Astrocyte (in vitro differentiated cells and primary cell): ENCODE measurements at regions not wholly inside any gene's neighbourhood (a gene's known extent, or its start where the extent isn't known, plus 50 kb on each side); places are given as distances from the start of the nearest gene placed in this dataset.

Source experiments
- DNase-seq: peaks from one replicate; pipeline ENCODE4 v3.0.0-alpha.2; 2010; ENCODE audit warnings: low read depth
- FAIRE-seq: peaks from 2 replicates; lab custom pipeline; 2011; peaks lifted over from hg19 to GRCh38; lab: Jason Lieb, UNC
- H2AFZ ChIP-seq: 2 replicates; pipeline ENCODE4 v1.6.0; 2012; ENCODE audit warnings: low read depth, low read length, inconsistent platforms
- H3K27ac ChIP-seq: 2 replicates; pipeline ENCODE4 v1.5.1; 2011; ENCODE audit warnings: low read depth, low read length, inconsistent platforms
- H3K27me3 ChIP-seq: 2 replicates; pipeline ENCODE4 v1.6.0; 2011; ENCODE audit warnings: low read length, inconsistent platforms; ENCODE audit not compliant: insufficient read depth
- H3K36me3 ChIP-seq: 2 replicates; pipeline ENCODE4 v1.5.1; 2011; ENCODE audit warnings: low read length, inconsistent platforms; ENCODE audit not compliant: insufficient read depth
- H3K4me1 ChIP-seq: 2 replicates; pipeline ENCODE4 v1.5.1; 2011; ENCODE audit warnings: low read length, inconsistent platforms; ENCODE audit not compliant: insufficient read depth
- H3K4me2 ChIP-seq: 2 replicates; pipeline ENCODE4 v1.6.0; 2012; ENCODE audit warnings: low read length, inconsistent platforms
- H3K4me3 ChIP-seq: 2 replicates; pipeline ENCODE4 v1.5.1; 2011; ENCODE audit warnings: low read depth, mild to moderate bottlenecking, low read length, inconsistent platforms; ENCODE audit not compliant: insufficient read depth
- H3K79me2 ChIP-seq: 2 replicates; pipeline ENCODE4 v1.6.0; 2012; ENCODE audit warnings: mild to moderate bottlenecking, low read length, inconsistent platforms; ENCODE audit not compliant: insufficient read depth
- H3K9ac ChIP-seq: 2 replicates; pipeline ENCODE4 v1.6.0; 2012; ENCODE audit warnings: mild to moderate bottlenecking, low read length, inconsistent platforms
- H3K9me3 ChIP-seq: 2 replicates; pipeline ENCODE4 v1.5.1; 2012; ENCODE audit warnings: low read depth, mild to moderate bottlenecking, low read length, inconsistent platforms; ENCODE audit not compliant: insufficient read depth
- H4K20me1 ChIP-seq: 2 replicates; pipeline ENCODE4 v1.6.0; 2012; ENCODE audit warnings: low read length, inconsistent platforms; ENCODE audit not compliant: insufficient read depth
- H3K27ac Mint-ChIP-seq: one replicate; pipeline ENCODE4 v1.8.0; 2021; ENCODE audit warnings: mild to moderate bottlenecking, mixed read lengths; ENCODE audit not compliant: unreplicated experiment
- H3K27me3 Mint-ChIP-seq: one replicate; pipeline ENCODE4 v1.8.0; 2021; ENCODE audit warnings: low read depth, mixed read lengths; ENCODE audit not compliant: unreplicated experiment
- H3K36me3 Mint-ChIP-seq: one replicate; pipeline ENCODE4 v1.8.0; 2021; ENCODE audit warnings: low read depth, mixed read lengths; ENCODE audit not compliant: unreplicated experiment
- H3K4me1 Mint-ChIP-seq: one replicate; pipeline ENCODE4 v1.8.0; 2021; ENCODE audit warnings: low read depth, mixed read lengths; ENCODE audit not compliant: unreplicated experiment
- H3K4me3 Mint-ChIP-seq: one replicate; pipeline ENCODE4 v1.8.0; 2021; ENCODE audit warnings: mild to moderate bottlenecking, moderate library complexity, mixed read lengths; ENCODE audit not compliant: unreplicated experiment
- H3K9me3 Mint-ChIP-seq: one replicate; pipeline ENCODE4 v1.8.0; 2021; ENCODE audit warnings: mild to moderate bottlenecking, mixed read lengths; ENCODE audit not compliant: unreplicated experiment
- CTCF ChIP-seq: IDR thresholded peaks from 2 replicates; pipeline ENCODE4 v1.5.1; 2011; ENCODE audit warnings: low read depth, mild to moderate bottlenecking, inconsistent platforms, low read length, moderate library complexity; ENCODE audit not compliant: insufficient read depth
- EZH2 ChIP-seq: IDR thresholded peaks from 2 replicates; pipeline ENCODE4 v1.6.1; 2012; ENCODE audit warnings: mild to moderate bottlenecking, low read length, inconsistent platforms; ENCODE audit not compliant: insufficient read depth

DNA sequence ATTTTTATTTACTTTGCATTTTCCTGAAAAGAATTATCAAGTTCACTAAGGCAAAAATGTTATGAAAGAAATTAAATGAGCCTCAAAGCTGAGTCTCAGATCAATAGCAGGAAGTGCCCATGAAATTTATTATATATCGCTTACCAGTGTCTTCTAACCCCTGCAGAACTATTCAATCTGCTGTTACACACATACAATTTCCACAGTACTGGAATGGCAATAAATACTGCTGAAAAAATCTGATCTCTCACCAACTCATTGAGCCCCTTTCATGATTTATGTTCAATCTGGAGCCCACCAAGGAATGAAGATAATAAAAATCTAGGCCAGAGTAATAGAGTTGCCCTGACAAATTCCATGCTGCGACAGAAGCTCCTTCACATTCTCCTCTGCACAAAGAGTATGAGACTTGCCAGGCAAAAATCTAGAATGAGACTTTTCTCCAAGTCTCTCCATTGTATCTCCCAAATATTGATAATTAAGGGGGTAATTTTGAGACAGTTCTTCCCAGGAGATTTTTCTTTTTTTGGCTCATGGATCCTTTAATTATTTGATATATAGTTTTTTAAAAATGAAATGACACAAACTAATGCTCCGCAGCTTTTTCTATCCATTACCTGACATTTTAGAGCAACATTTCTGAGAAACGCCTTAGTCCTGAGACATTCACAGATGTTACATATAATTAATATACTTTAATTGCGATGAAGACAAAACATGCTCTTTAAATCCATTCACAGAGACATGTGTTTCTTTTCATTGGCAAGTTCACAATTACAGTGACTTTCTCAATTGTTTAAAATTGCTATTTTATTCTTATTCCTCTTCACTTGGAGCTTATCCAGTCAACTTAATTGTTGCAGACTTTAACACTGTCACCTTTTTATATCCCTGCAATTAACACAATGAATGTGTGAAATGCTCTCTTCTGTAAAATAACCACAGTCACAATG lies 1020.4 kb downstream of the CBLN2 start:
- no peak overlapping the region for H3K4me2 ChIP-seq
- H3K9ac ChIP-seq: no peak overlapping the region
- Mint-ChIP-seq H3K4me1 (no peaks in the 10 kb centered on the region), H3K27ac (no peak overlapping the region), H3K36me3 (no peaks in the 10 kb centered on the region), H3K27me3 (no peaks in the 10 kb centered on the region), H3K4me3 (no peak overlapping the region), H3K9me3 (peaks cover 1% of the 10 kb centered on the region)
- DNase-seq (no peak), FAIRE-seq (no peak)
- TF ChIP-seq EZH2: no peak
- TF ChIP-seq CTCF: no peak
- no peaks in the 10 kb centered on the region for H3K4me1 ChIP-seq
- no peaks in the 10 kb centered on the region for H3K27me3 ChIP-seq
- no peaks in the 10 kb centered on the region for H3K79me2 ChIP-seq
- no peak overlapping the region for H2AFZ ChIP-seq
- H3K36me3 ChIP-seq: no peaks in the 10 kb centered on the region
- H4K20me1 ChIP-seq: no peaks in the 10 kb centered on the region
- no peaks in the 10 kb centered on the region for H3K9me3 ChIP-seq
- H3K4me3 ChIP-seq: no peak overlapping the region
- no peak overlapping the region for H3K27ac ChIP-seq

- Histone ChIP-seq H3K79me2 (no peaks in the 10 kb centered on the region), H3K4me3 (no peak overlapping the region), H3K27ac (no peak overlapping the region), H3K4me1 (no peaks in the 10 kb centered on the region), H3K36me3 (no peaks in the 10 kb centered on the region), H3K9ac (no peak overlapping the region), H4K20me1 (no peaks in the 10 kb centered on the region), H3K4me2 (no peak overlapping the region), H3K27me3 (no peaks in the 10 kb centered on the region), H2AFZ (no peak overlapping the region), H3K9me3 (peaks cover 4% of the 10 kb centered on the region)
- Mint-ChIP-seq H3K27me3 (no peaks in the 10 kb centered on the region), H3K4me1 (no peaks in the 10 kb centered on the region), H3K9me3 (peaks cover 9% of the 10 kb centered on the region), H3K4me3 (no peak overlapping the region), H3K27ac (no peak overlapping the region), H3K36me3 (no peaks in the 10 kb centered on the region)
- DNase-seq: no peak
- TF ChIP-seq EZH2: no peak
- TF ChIP-seq CTCF: no peak
- FAIRE-seq: no peak
Measured at GRCh38 chr18:71505526-71505925, 1038.6 kb downstream of the CBLN2 start.

- no peaks in the 10 kb centered on the region for H4K20me1 ChIP-seq
- H3K36me3 Mint-ChIP-seq: no peaks in the 10 kb centered on the region
- no peaks in the 10 kb centered on the region for H3K4me1 Mint-ChIP-seq
- H3K27ac Mint-ChIP-seq: no peak overlapping the region
- H3K4me2 ChIP-seq: no peak overlapping the region
- no peak overlapping the region for H3K4me3 ChIP-seq
- TF ChIP-seq EZH2 (no peak), CTCF (no peak)
- no peak overlapping the region for H2AFZ ChIP-seq
- DNase-seq: no peak
- H3K9me3 Mint-ChIP-seq: peaks cover 9% of the 10 kb centered on the region
- peaks cover 4% of the 10 kb centered on the region for H3K9me3 ChIP-seq
- H3K4me1 ChIP-seq: no peaks in the 10 kb centered on the region
- no peaks in the 10 kb centered on the region for H3K27me3 Mint-ChIP-seq
- H3K36me3 ChIP-seq: no peaks in the 10 kb centered on the region
- H3K9ac ChIP-seq: no peak overlapping the region
- no peak overlapping the region for H3K27ac ChIP-seq
- H3K4me3 Mint-ChIP-seq: no peak overlapping the region
- no peaks in the 10 kb centered on the region for H3K27me3 ChIP-seq
- FAIRE-seq: no peak
- no peaks in the 10 kb centered on the region for H3K79me2 ChIP-seq
Measured at GRCh38 chr18:71503222-71503621, 1040.9 kb downstream of the CBLN2 start.
